Activated CD8-positive, alpha-beta memory T cell treated with anti-CD3 and anti-CD28 coated beads, Interleukin-2, amount 50 U/mL, for 24 hours (primary cell): ENCODE measurements at regions not wholly inside any gene's neighbourhood (a gene's known extent, or its start where the extent isn't known, plus 50 kb on each side); places are given as distances from the start of the nearest gene placed in this dataset.
"Not testable (repeated sequence)": the region's sequence is repeated elsewhere in the genome, so short reads cannot be mapped to it uniquely, and the experiment has no call there.

Experiments used
- DNase-seq: peaks from one replicate; pipeline ENCODE4 v3.0.0-alpha.2; 2020; ENCODE audit errors: extremely low read depth

- no peak for DNase-seq
Measured at GRCh38 chr2:144999936-145000335, 480.0 kb upstream of the ZEB2 start.

- DNase-seq: no peak
Measured at GRCh38 chr2:144999071-144999875, 479.4 kb upstream of the ZEB2 start.

- DNase-seq: no peak
Measured at GRCh38 chr2:144998435-144998834, 478.5 kb upstream of the ZEB2 start.

- no peak for DNase-seq
Measured at GRCh38 chr2:144996225-144996795, 476.4 kb upstream of the ZEB2 start.

- DNase-seq: no peak
Measured at GRCh38 chr2:144995482-144995881, 475.6 kb upstream of the ZEB2 start.

- no peak for DNase-seq
Measured at GRCh38 chr2:144990661-144991060, 470.7 kb upstream of the ZEB2 start.

GRCh38 chr2:144989579-144990270 is 469.8 kb upstream of the ZEB2 start:
- no peak for DNase-seq

GRCh38 chr2:144988591-144988990 is 468.7 kb upstream of the ZEB2 start:
- no peak for DNase-seq

GRCh38 chr2:144986691-144987090 is 466.8 kb upstream of the ZEB2 start:
- no peak for DNase-seq

GRCh38 chr2:144984038-144984437 is 464.1 kb upstream of the ZEB2 start:
- DNase-seq: no peak

GRCh38 chr2:144983107-144983506 is 463.2 kb upstream of the ZEB2 start:
- no peak for DNase-seq

GRCh38 chr2:144982481-144982880 is 462.6 kb upstream of the ZEB2 start:
- no peak for DNase-seq

- DNase-seq: no peak
Measured at GRCh38 chr2:144975881-144976280, 456.0 kb upstream of the ZEB2 start.

- DNase-seq: no peak
Measured at GRCh38 chr2:144972676-144973075, 452.8 kb upstream of the ZEB2 start.

GRCh38 chr2:144971786-144972335 is 451.9 kb upstream of the ZEB2 start:
- no peak for DNase-seq

GRCh38 chr2:144970410-144970809 is 450.5 kb upstream of the ZEB2 start:
- not testable (repeated sequence) for DNase-seq

GRCh38 chr2:144969564-144969963 is 449.6 kb upstream of the ZEB2 start:
- DNase-seq: not testable (repeated sequence)

- DNase-seq: no peak
Measured at GRCh38 chr2:144967961-144968360, 448.0 kb upstream of the ZEB2 start.

- no peak for DNase-seq
Measured at GRCh38 chr2:144965172-144965571, 445.3 kb upstream of the ZEB2 start.

- DNase-seq: no peak
Measured at GRCh38 chr2:144963031-144963430, 443.1 kb upstream of the ZEB2 start.

GRCh38 chr2:144959416-144959815 is 439.5 kb upstream of the ZEB2 start:
- no peak for DNase-seq

- no peak for DNase-seq
Measured at GRCh38 chr2:144950899-144951560, 431.1 kb upstream of the ZEB2 start.
